ENCODE measurements at regions not wholly inside any gene's neighbourhood (a gene's known extent, or its start where the extent isn't known, plus 50 kb on each side); places are given as distances from the start of the nearest gene placed in this dataset.

DNA sequence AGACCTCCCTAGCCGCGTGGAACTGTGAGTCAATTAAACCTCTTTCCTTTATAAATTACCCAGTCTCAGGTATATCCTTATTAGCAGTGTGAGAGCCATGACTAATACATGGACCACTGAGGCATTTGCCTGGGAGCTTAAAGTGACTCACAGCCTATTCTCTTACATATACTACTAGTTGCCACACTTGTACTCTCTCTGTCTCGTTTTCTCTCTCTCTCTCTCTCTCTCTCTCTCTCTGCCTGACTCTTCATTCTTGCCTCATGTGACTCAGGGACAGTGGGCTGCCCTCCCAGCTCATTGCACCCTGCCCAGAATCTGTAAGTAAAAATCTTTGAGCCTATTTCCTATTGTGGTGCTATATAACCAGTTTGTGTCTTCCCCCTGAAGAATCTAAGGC is 238.5 kb upstream of the MAGI2 start:
- BruUV-seq (replicated peaks), result no TSS peak
- ATAC-seq, result peak; percentile 18; the same call in 1 of the 3 replicates
- in situ Hi-C loops (cut with MboI), result no loop called here

More for the DNA sequence above, 238.5 kb upstream of the MAGI2 start:
- no peaks in the 10 kb centered on the region for H3K4me1 ChIP-seq (ENCODE audit: control insufficient read depth, insufficient read depth, low read length)
- no peaks in the 10 kb centered on the region for H3K79me2 ChIP-seq (ENCODE audit: control insufficient read depth, insufficient read depth, low read length)
- TF ChIP-seq, protein P1, sequence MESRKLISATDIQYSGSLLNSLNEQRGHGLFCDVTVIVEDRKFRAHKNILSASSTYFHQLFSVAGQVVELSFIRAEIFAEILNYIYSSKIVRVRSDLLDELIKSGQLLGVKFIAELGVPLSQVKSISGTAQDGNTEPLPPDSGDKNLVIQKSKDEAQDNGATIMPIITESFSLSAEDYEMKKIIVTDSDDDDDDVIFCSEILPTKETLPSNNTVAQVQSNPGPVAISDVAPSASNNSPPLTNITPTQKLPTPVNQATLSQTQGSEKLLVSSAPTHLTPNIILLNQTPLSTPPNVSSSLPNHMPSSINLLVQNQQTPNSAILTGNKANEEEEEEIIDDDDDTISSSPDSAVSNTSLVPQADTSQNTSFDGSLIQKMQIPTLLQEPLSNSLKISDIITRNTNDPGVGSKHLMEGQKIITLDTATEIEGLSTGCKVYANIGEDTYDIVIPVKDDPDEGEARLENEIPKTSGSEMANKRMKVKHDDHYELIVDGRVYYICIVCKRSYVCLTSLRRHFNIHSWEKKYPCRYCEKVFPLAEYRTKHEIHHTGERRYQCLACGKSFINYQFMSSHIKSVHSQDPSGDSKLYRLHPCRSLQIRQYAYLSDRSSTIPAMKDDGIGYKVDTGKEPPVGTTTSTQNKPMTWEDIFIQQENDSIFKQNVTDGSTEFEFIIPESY (IDR thresholded peaks at IDR 0.05), result no peak
- TF ChIP-seq, protein P2, sequence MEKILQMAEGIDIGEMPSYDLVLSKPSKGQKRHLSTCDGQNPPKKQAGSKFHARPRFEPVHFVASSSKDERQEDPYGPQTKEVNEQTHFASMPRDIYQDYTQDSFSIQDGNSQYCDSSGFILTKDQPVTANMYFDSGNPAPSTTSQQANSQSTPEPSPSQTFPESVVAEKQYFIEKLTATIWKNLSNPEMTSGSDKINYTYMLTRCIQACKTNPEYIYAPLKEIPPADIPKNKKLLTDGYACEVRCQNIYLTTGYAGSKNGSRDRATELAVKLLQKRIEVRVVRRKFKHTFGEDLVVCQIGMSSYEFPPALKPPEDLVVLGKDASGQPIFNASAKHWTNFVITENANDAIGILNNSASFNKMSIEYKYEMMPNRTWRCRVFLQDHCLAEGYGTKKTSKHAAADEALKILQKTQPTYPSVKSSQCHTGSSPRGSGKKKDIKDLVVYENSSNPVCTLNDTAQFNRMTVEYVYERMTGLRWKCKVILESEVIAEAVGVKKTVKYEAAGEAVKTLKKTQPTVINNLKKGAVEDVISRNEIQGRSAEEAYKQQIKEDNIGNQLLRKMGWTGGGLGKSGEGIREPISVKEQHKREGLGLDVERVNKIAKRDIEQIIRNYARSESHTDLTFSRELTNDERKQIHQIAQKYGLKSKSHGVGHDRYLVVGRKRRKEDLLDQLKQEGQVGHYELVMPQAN (conservative IDR thresholded peaks at IDR 0.05), result no peak
- TF ChIP-seq SREBF1 (IDR thresholded peaks at IDR 0.05; ENCODE audit: low read length), result no peak
- no peaks in the 10 kb centered on the region for H3K36me3 ChIP-seq (ENCODE audit: control insufficient read depth in 2 of 2, insufficient read depth in 2 of 2, low read length in 1 of 2)
- CTCF ChIA-PET, result no interaction called here
- no peaks in the 10 kb centered on the region for H4K20me1 ChIP-seq (ENCODE audit: control insufficient read depth, insufficient read depth)
- no peak overlapping the region for H3K27ac ChIP-seq (ENCODE audit: control insufficient read depth, insufficient read depth)
- intact Hi-C loops (cut with micrococcal nuclease; ENCODE audit: unreplicated experiment), result no loop called here
- H3K27me3 ChIP-seq (replicated peaks in 1 of 2; ENCODE audit: control insufficient read depth in 2 of 2, insufficient read depth in 2 of 2, low read length in 1 of 2), result no peaks in the 10 kb centered on the region
- no peaks in the 10 kb centered on the region for H3K9me3 ChIP-seq (replicated peaks; ENCODE audit: control insufficient read depth, insufficient read depth, low read length)
- 0% methylated on average over 3 of the region's 3 CpGs for WGBS (ENCODE audit: insufficient coverage, insufficient replicate concordance, low lambda C conversion rate, missing lambda C conversion rate)
- RAD21 ChIA-PET (ENCODE audit: unreplicated experiment), result no interaction called here
- POLR2A ChIA-PET, result no interaction called here
- peak; percentile 49 for FAIRE-seq
- no peak overlapping the region for H3K9ac ChIP-seq (ENCODE audit: control insufficient read depth, insufficient read depth, low read length)
- no peak overlapping the region for H3K4me3 ChIP-seq
- SMC1A ChIA-PET (ENCODE audit: uncharacterized antibody, unreplicated experiment), result no interaction called here
- H2AFZ ChIP-seq (ENCODE audit: control insufficient read depth, low read depth, low read length), result no peak overlapping the region
- DNase-seq (ENCODE audit: low read depth, low spot score), result no peak
- H3K4me2 ChIP-seq (ENCODE audit: control insufficient read depth, insufficient read depth), result no peak overlapping the region
